GM18508 (cell line): ENCODE measurements at regions not wholly inside any gene's neighbourhood (a gene's known extent, or its start where the extent isn't known, plus 50 kb on each side); places are given as distances from the start of the nearest gene placed in this dataset.

Experiments
- ATAC-seq: cut with Tn5 transposase; IDR thresholded peaks from one replicate; pipeline ENCODE4 v1.9.1; 2021; ENCODE audit warnings: moderate number of reproducible peaks; ENCODE audit not compliant: insufficient read depth, unreplicated experiment

- ATAC-seq = no peak
Observed at GRCh38 chr20:39249798-39250197, 287.7 kb downstream of the DHX35 start.

GRCh38 chr20:39248862-39249485, 286.8 kb downstream of the DHX35 start:
- no peak for ATAC-seq

GRCh38 chr20:39248171-39248861, 286.2 kb downstream of the DHX35 start:
- ATAC-seq = no peak

GRCh38 chr20:39246436-39246835, 284.3 kb downstream of the DHX35 start:
- no peak for ATAC-seq

- no peak for ATAC-seq
Observed at GRCh38 chr20:39245685-39246311, 283.7 kb downstream of the DHX35 start.

- ATAC-seq = no peak
Observed at GRCh38 chr20:39243962-39244361, 281.8 kb downstream of the DHX35 start.

- ATAC-seq = no peak
Observed at GRCh38 chr20:39242614-39243013, 280.5 kb downstream of the DHX35 start.

- ATAC-seq = no peak
Observed at GRCh38 chr20:39234520-39235095, 272.5 kb downstream of the DHX35 start.

GRCh38 chr20:39233755-39234154, 271.6 kb downstream of the DHX35 start:
- ATAC-seq = no peak

GRCh38 chr20:39227416-39227815, 265.3 kb downstream of the DHX35 start:
- ATAC-seq = no peak

GRCh38 chr20:39225978-39226377, 263.8 kb downstream of the DHX35 start:
- no peak for ATAC-seq

GRCh38 chr20:39225536-39225935, 263.4 kb downstream of the DHX35 start:
- ATAC-seq = no peak

GRCh38 chr20:39222101-39222500, 260.0 kb downstream of the DHX35 start:
- no peak for ATAC-seq

- ATAC-seq = no peak
Observed at GRCh38 chr20:39216195-39216594, 254.1 kb downstream of the DHX35 start.

- no peak for ATAC-seq
Observed at GRCh38 chr20:39214828-39215227, 252.7 kb downstream of the DHX35 start.

- no peak for ATAC-seq
Observed at GRCh38 chr20:39213476-39214145, 251.5 kb downstream of the DHX35 start.

GRCh38 chr20:39211060-39211748, 249.1 kb downstream of the DHX35 start:
- ATAC-seq = no peak

- no peak for ATAC-seq
Observed at GRCh38 chr20:39210341-39211036, 248.3 kb downstream of the DHX35 start.

GRCh38 chr20:39206899-39207564, 244.9 kb downstream of the DHX35 start:
- no peak for ATAC-seq
